GM19240 (cell line): ENCODE measurements at regions not wholly inside any gene's neighbourhood (a gene's known extent, or its start where the extent isn't known, plus 50 kb on each side); places are given as distances from the start of the nearest gene placed in this dataset.

Experiments
- DNase-seq: peaks from one replicate; pipeline ENCODE4 v3.0.0; 2011; ENCODE audit warnings: low spot score; ENCODE audit not compliant: insufficient read length

- DNase-seq: no peak
Observed at GRCh38 chr5:34483442-34484033, 172.6 kb upstream of the RAI14 start.

DNA sequence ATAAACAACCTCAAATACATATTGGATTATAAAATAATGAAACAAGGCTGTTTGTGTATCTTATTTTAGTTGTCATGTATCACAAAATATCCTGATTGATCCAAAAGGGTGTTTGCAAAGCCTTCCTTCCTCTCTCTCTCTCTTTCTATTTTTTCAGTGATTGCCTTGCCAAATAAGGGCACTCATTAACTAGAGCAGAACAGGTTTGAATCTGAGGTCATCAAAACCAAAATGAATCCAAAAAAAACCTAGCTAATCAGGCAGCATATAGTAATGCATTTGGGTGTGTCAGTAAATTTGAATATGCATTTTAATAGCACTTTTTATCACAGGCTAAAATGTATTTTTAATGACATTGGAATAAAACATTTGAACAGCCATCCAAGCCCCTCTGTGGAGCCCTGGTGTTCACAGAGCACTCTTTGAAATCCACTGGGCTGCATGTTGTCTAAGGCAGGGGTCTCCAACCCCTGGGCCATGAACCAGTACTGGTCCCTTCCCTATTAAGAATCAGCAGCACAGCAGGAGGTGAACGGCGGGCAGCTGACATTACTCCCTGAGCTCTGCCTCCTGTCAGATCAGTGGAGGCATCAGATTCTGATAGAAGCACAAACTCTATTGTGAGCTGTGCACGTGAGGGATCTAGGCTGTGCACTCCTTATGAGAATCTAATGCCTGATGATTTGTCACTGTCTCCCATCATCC is 171.8 kb upstream of the RAI14 start:
- DNase-seq: no peak

DNA sequence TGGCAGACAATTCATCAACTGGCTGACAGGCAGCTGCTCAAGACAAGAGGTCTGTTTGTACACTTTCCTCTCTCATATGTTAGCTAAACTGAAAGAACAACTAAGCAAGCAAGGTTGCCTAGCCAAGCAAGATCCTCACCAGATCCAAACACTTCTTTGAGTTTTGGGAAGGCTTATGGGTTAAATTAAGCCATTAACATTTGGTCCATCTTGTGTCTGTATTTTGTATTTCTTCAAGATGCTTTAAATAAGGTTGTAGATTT is 170.4 kb upstream of the RAI14 start:
- no peak for DNase-seq

DNA sequence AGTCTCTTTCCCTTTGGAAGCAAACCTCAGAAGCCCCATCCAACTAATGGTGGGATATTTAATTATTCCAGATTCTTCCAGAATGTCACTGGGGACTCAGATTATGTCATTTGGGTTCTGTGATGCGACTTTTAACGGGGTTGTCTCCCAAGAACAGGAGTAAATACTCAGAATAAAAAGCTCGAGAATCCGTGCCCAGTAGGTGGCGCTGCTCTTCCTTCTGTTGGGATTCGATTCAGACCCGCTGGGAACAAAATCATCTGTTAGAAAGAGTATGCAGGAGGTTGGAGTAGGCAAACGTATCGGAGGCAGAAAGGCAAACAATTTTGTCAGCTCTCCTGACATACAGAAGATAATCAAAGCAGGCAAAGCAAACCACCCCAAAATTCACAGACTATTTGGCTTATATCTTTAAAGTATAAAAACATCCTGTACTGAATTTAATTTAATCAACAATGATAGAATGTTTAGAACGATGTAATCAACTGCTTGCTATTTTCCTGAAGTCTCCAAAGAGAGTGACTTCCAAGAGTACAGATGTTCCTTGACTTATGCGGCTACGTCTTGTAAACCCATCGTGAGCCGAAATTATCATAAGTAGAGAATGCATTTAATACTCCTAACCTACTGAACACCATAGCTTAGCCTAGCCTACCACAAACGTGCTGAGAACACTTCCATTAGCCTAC is 169.8 kb upstream of the RAI14 start:
- DNase-seq: peak; percentile 59

DNA sequence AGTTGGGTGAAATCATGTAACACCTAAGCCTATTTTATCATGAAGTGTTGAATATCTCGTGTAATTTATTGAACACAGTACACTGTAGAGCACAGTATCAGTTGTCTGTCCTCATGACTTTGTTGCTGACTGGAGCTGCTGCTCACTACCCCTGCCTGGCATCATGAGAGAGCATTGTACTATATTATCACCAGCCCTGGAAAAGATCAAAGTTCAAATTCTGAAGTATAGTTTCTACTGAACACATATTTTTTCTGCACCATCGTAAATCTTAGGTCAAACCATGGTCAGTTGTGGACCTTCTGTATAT is 169.3 kb upstream of the RAI14 start:
- no peak for DNase-seq

DNA sequence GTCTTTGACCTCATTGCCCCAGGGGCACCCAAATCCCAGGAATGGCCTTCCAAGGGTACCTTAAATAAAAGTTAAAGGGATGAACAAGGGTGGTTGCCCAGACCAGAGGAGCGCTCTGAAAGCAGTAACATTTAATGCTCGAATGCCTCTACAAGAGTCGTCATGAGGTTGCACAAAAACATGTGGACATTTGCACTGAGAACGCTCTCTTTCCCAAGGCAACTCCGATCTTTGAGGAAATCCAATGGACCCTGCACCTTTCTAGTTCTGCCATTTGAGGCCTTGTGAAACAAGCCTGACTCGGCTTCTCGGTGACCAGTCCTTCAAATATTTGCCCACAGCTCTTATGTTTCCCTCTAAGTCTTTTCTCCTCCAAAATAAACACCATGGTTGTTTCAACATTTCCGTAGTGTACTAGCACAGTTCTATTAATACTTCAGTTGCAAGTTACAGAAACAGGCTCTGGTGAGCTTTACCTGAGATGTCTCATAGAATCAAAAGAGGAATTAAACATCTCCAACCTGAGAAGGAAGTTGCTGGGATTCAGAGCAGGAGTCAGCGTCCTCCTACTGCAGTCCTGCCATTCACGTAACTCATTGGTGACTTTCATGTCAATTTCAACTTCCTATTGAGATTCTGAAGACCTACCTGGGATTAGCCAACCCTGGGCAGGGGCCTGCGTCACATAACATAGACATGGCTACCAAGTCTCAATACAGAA is 168.8 kb upstream of the RAI14 start:
- DNase-seq: no peak

- DNase-seq: no peak
Observed at GRCh38 chr5:34487956-34488355, 168.2 kb upstream of the RAI14 start.

DNA sequence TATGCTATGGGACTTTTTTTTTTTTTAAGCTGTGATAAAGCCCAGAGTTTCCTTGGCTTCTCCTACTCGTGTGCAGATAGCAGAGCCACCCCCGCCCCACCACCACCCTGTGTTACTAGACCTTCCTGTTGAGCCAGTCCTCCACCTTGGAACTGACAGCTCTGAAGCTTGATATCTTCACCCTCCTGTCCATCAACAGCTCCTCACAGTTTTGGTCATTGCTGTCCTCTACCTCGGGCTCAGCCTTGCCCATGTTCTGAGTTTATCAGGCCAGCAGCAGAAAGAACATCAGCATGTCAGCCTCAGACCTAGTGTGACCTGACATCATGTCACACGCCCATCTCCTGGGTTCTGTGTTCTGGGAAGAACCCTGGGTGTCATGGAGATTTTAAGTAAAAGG is 167.1 kb upstream of the RAI14 start:
- no peak for DNase-seq

DNA sequence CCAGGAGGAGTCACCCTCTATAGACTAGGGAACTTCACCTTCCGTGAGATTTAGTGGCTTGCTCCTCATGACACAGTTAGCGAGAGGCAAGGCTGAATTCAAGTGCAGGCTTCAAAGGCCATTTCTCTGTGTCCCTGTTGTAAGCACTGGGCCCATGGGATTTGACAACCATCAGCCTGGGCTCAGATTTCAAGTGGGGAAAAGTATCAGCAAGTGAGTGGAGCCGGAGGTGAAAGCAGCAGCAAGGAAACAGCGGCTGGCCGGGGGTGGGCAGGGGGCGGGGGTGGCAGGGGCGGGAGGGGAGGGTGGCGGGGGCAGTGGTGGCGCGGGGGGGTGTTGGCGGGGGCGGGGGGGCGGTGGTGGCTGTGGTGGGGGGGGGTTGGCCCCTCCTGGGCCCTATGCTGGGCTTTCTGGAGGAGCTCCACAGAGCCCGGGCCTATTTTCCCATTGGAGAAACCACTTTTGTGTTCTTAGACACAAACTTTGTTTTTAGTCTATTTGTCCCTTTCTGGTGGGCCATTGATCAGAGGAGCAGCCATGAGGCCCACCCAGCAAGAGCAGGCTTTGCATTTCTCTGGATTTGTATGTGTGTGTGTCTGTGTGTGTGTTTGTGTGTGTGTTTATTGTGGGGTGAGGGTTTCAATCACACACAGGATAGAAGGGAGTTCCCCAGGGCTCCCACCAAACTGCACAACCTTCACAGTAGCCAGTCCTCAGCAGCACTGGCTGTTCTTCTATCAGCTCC is 165.4 kb upstream of the RAI14 start:
- no peak for DNase-seq

DNA sequence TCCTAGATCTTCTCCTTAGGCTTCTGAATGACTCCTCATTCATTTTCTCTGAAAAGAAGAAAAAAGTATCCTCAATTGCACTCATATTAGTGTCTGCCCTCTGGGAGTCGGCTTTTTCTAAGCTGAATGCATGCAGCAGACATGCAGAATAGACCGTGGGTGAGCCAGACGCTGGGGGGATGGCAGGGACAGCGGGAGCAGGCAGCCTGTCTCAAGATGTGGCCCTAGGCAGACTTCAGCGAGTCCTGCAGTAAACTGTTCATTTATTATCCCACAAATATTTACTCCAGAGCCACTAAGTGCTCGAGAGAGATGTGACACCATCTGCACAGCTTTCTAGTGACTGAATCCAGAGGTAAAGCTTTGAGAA is 164.9 kb upstream of the RAI14 start:
- no peak for DNase-seq

DNA sequence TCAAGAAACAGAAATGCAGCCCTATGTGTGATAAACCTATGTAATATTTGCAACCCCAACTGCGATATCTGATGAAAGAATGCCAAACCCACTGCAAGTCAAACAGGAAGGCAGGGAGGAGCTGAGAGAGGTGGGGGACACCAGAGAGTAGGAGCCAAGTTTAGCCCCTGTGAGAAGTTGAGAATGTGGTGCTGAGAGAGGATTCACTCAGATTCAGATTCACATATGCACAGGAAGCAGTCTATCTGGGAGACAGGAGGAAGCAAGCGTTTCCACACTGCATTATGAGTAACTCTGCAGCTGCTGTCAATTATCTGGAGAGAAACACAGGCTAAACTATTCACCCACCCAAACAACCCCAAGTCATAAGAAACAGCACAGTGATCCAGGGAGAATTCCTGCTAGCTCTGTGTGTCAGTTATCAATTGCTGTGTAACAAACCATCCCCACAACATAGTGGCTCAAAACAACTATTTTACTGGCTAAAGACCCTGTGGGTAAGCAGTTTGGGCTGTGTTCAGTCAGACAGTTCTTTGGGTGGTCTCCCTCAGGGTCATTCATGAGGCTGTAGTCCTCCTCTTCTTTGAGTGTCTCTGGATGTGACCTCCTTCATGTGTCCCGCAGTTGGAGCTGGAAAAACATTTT is 161.9 kb upstream of the RAI14 start:
- DNase-seq: no peak

DNA sequence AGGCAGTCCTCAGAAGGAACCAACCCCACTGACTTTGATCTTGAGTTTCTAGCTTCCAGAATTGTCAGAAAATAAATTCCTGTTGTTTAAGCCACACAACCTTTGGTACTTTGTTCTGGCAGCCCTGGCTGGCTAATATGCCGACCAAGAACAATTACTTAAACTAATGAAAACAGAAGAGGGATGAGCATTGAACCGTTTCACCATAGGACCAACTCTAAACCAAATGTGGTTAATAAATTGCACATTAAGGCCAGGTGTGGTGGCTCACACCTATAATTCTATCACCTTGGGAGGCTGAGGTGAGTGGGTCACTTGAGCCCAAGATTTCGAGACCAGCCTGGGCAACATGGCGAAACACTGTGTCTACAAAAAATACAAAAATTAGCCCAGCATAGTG is 160.9 kb upstream of the RAI14 start:
- DNase-seq: no peak

DNA sequence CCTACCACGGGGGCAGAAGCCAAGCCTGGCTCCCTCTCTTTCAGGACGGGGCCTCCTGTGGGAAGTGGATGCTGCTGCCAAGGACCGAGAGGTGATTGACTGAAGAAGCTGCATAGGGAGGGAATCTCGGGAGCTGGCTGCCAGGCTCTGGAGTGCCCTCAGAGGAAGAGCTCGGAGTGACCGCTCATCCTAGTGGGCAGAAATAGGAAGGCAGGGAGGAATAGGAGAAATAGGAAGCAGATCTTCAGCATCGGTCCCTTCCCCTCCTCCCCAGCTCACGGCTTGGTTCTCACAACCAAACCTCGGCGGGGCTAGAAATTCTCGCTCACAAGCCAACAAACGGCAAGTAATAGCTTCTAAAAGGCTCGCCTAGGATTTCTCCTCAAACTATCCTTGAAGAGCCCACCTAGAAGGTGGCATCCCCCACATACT is 159.9 kb upstream of the RAI14 start:
- no peak for DNase-seq

DNA sequence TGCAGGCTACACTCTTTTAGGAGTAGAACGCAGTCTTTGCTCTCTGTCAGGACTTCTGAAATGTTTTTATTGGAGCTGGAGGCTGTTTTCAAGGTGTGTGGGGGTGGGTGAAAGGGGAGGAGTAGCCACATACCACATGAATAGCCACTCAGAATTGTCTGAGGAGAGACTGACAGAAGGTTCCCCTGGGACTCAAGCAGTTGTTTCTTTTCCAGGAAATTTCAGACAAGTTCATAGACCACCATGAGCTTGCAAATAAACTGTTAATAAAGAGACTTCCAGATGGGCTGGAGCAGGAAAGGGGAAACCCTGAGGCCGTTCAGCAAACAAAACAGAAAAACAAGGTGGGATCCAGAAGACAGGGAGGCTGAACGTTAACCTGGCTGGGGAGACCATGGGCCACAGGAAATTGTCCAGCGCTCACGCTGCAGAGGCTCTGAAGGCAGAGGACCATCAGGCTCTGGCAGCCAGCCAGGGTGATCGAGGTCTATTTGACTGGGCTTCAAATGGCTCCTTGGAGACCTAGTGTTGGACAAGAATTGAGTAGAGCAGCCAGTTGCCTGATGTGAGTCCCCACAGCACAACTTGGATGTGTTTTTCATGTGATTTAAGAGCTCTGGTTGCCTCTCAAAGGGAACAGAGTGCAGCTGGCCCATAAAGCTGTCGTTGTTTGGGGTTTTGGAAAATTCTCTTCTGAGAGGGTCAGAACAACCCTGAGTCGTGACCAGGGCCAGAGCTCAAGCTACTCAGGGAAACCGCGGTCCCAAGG is 159.2 kb upstream of the RAI14 start:
- DNase-seq: no peak

DNA sequence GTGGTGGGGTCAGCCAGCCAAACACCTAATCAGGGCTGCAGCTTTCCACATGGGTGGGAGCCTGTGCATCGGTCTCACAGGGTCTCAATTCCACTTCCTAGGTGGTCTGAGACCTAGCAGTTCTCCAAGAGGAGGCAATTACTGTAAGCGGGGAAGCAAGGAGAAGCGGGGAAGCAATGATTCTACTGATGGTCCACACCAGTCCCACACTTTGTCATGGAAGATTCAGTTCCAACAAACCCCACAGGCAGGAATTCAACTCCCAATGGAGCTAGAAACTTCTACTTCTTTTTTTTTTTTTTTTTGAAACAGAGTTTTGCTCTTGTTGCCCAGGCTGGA is 158.7 kb upstream of the RAI14 start:
- no peak for DNase-seq

GRCh38 chr5:34498572-34498971 is 157.6 kb upstream of the RAI14 start:
- DNase-seq: no peak

- DNase-seq: no peak
Observed at GRCh38 chr5:34499001-34499734, 157.0 kb upstream of the RAI14 start.

GRCh38 chr5:34500236-34500847 is 155.8 kb upstream of the RAI14 start:
- no peak for DNase-seq

- DNase-seq: no peak
Observed at GRCh38 chr5:34501016-34501415, 155.1 kb upstream of the RAI14 start.

DNA sequence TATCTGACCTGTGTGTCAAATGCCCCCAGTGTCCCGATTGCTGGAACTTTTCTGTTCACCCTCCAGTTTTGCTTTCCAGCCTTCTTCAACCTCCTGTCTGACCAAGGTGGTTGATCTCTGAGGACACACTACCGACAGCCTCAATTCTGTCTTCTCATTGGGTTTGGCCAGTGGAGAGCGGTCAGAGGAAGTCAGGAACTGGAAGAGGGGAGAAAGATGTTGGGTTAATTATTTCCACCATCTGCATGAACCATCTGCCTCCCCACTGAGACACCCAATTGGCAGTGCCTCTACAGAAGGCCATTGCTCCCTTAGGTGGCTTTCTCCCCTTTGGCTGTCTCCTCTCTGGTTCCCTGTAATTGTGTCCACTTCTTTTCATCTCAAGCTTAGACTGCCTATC is 154.3 kb upstream of the RAI14 start:
- no peak for DNase-seq
